ENCODE measurements at regions not wholly inside any gene's neighbourhood (a gene's known extent, or its start where the extent isn't known, plus 50 kb on each side); places are given as distances from the start of the nearest gene placed in this dataset.

- H3K4me1 Mint-ChIP-seq = peaks cover 10 to 16% (median 12%) of the 10 kb centered on the region in 3 donors
- H3K4me3 Mint-ChIP-seq = peak overlapping the region in 1 of 4 donors; percentile 47
- H3K36me3 Mint-ChIP-seq = no peaks in the 10 kb centered on the region
- peaks cover 13% of the 10 kb centered on the region for H3K27me3 Mint-ChIP-seq
- no peak overlapping the region for H3K27ac Mint-ChIP-seq
- H3K9me3 Mint-ChIP-seq = no peaks in the 10 kb centered on the region
These were observed 50.3 kb upstream of the GADD45G start for GRCh38 chr9:89554307-89555035.

GRCh38 chr9:89553451-89554010, 51.3 kb upstream of the GADD45G start:
- H3K4me3 Mint-ChIP-seq = no peak overlapping the region
- peaks cover 8% of the 10 kb centered on the region for H3K27me3 Mint-ChIP-seq
- H3K4me1 Mint-ChIP-seq = peaks cover 14 to 16% (median 16%) of the 10 kb centered on the region in 3 donors
- H3K27ac Mint-ChIP-seq = no peak overlapping the region
- H3K9me3 Mint-ChIP-seq = no peaks in the 10 kb centered on the region
- H3K36me3 Mint-ChIP-seq = no peaks in the 10 kb centered on the region

GRCh38 chr9:89550346-89550927, 52.5 kb upstream of the SEMA4D start:
- peaks cover 0 to 8% (median 3%) of the 10 kb centered on the region in 3 donors for H3K9me3 Mint-ChIP-seq
- H3K27me3 Mint-ChIP-seq = no peaks in the 10 kb centered on the region
- H3K36me3 Mint-ChIP-seq = no peaks in the 10 kb centered on the region
- no peak overlapping the region for H3K27ac Mint-ChIP-seq
- H3K4me3 Mint-ChIP-seq = peak overlapping the region in 1 of 4 donors; percentile 38
- peaks cover 4% of the 10 kb centered on the region in 3 donors for H3K4me1 Mint-ChIP-seq

GRCh38 chr9:89549031-89549644, 51.2 kb upstream of the SEMA4D start:
- no peaks in the 10 kb centered on the region for H3K27me3 Mint-ChIP-seq
- H3K4me1 Mint-ChIP-seq = peaks cover 4 to 6% (median 4%) of the 10 kb centered on the region in 3 donors
- H3K4me3 Mint-ChIP-seq = no peak overlapping the region
- H3K9me3 Mint-ChIP-seq = peaks cover 2 to 12% (median 3%) of the 10 kb centered on the region in 3 donors
- H3K36me3 Mint-ChIP-seq = no peaks in the 10 kb centered on the region
- H3K27ac Mint-ChIP-seq = no peak overlapping the region

- Mint-ChIP-seq H3K4me3 (peak overlapping the region in 1 of 4 donors; percentile 45), H3K27ac (no peak overlapping the region), H3K4me1 (peaks cover 4 to 9% (median 6%) of the 10 kb centered on the region in 3 donors), H3K9me3 (peaks cover 2 to 12% (median 3%) of the 10 kb centered on the region in 3 donors), H3K27me3 (no peaks in the 10 kb centered on the region), H3K36me3 (no peaks in the 10 kb centered on the region)
These were observed 50.2 kb upstream of the SEMA4D start for GRCh38 chr9:89548071-89548638.

All from IgD-negative memory B cell (primary cell).